ENCODE measurements at regions not wholly inside any gene's neighbourhood (a gene's known extent, or its start where the extent isn't known, plus 50 kb on each side); places are given as distances from the start of the nearest gene placed in this dataset.

DNA sequence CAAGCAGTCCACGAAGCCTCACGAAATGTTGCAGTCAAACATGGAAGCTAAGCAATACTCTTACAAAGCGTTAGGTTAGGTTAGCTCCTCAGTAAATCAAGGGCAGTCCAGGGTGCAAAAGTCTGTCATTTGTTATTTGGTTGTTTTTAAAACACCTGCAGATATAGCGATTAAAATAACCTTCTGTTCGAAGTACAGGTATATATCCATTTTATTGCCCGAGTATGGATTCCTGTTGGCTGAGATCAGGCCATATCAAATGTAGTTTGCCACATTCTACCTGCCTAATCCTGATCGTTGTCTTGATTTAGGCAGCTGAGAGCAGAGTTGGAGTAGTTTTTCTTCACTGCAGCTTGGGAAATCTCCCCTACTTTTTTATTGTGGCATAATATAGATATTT lies 99.5 kb upstream of the EPB41L3 start:
- TF ChIP-seq, protein P1, sequence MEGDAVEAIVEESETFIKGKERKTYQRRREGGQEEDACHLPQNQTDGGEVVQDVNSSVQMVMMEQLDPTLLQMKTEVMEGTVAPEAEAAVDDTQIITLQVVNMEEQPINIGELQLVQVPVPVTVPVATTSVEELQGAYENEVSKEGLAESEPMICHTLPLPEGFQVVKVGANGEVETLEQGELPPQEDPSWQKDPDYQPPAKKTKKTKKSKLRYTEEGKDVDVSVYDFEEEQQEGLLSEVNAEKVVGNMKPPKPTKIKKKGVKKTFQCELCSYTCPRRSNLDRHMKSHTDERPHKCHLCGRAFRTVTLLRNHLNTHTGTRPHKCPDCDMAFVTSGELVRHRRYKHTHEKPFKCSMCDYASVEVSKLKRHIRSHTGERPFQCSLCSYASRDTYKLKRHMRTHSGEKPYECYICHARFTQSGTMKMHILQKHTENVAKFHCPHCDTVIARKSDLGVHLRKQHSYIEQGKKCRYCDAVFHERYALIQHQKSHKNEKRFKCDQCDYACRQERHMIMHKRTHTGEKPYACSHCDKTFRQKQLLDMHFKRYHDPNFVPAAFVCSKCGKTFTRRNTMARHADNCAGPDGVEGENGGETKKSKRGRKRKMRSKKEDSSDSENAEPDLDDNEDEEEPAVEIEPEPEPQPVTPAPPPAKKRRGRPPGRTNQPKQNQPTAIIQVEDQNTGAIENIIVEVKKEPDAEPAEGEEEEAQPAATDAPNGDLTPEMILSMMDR (conservative IDR thresholded peaks at IDR 0.05; ENCODE audit: low read length): no peak
- TF ChIP-seq EZH2phosphoT487 (IDR thresholded peaks at IDR 0.05; ENCODE audit: borderline replicate concordance, low read depth, low read length): no peak
